Left ventricle myocardium inferior (tissue), 1 donor: ENCODE measurements at regions not wholly inside any gene's neighbourhood (a gene's known extent, or its start where the extent isn't known, plus 50 kb on each side); places are given as distances from the start of the nearest gene placed in this dataset.

Source experiments
- DNase-seq: peaks from one replicate; pipeline ENCODE4 v3.0.0-alpha.2; 2020
- H3K27ac ChIP-seq: fragments of 200-600 bp; replicated peaks from 2 replicates; pipeline ENCODE4 v1.8.0; 2021
- H3K27me3 ChIP-seq: fragments of 200-600 bp; 2 replicates; pipeline ENCODE4 v1.8.0; 2021; ENCODE audit warnings: low read depth
- H3K36me3 ChIP-seq: fragments of 200-600 bp; 2 replicates; pipeline ENCODE4 v1.8.0; 2021
- H3K4me1 ChIP-seq: fragments of 200-600 bp; 2 replicates; pipeline ENCODE4 v1.8.0; 2021
- H3K4me3 ChIP-seq: fragments of 200-600 bp; 2 replicates; pipeline ENCODE4 v1.8.0; 2021; ENCODE audit warnings: mild to moderate bottlenecking, moderate library complexity
- H3K9me3 ChIP-seq: fragments of 200-600 bp; replicated peaks from 2 replicates; pipeline ENCODE4 v1.8.0; 2021
- intact Hi-C: fragments of 100-400 bp; cut with micrococcal nuclease; formaldehyde crosslinking; loops from one replicate; pipeline ENCODE4 v1.11.0; 2022
- TF ChIP-seq, protein P1 (sequence below): fragments of 200-600 bp; IDR thresholded peaks from 2 replicates; pipeline ENCODE4 v1.8.0; 2021; ENCODE audit warnings: antibody characterized with exemption, mild to moderate bottlenecking, borderline replicate concordance
- donor health status: DM: no; HTN: yes; CAD: no; lungs with severe emphysema.

DNA sequence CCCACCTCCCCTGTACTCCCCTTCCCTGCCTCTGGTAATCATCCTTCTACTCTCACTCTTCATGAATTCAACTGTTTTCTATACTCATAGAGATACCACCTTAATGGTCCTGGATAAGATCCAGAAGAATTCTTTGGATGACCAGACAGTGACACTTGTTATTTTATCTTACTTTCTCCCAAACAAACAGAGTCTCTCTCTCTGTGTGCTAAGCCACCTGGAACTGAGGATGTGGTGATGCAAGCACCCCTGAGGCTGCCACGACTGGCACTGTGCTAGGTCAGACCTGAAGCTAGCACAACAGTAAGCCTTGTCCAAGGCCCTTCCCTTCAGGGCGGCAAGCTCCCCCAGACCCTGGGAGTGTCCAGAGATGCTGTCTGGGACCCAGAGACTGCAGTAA, 250.2 kb downstream of the C12orf50 start:
- TF ChIP-seq, protein P1, sequence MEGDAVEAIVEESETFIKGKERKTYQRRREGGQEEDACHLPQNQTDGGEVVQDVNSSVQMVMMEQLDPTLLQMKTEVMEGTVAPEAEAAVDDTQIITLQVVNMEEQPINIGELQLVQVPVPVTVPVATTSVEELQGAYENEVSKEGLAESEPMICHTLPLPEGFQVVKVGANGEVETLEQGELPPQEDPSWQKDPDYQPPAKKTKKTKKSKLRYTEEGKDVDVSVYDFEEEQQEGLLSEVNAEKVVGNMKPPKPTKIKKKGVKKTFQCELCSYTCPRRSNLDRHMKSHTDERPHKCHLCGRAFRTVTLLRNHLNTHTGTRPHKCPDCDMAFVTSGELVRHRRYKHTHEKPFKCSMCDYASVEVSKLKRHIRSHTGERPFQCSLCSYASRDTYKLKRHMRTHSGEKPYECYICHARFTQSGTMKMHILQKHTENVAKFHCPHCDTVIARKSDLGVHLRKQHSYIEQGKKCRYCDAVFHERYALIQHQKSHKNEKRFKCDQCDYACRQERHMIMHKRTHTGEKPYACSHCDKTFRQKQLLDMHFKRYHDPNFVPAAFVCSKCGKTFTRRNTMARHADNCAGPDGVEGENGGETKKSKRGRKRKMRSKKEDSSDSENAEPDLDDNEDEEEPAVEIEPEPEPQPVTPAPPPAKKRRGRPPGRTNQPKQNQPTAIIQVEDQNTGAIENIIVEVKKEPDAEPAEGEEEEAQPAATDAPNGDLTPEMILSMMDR, result no peak
- Histone ChIP-seq H3K4me1 (no peaks in the 10 kb centered on the region), H3K36me3 (no peaks in the 10 kb centered on the region), H3K4me3 (no peak overlapping the region), H3K27me3 (no peaks in the 10 kb centered on the region), H3K27ac (no peak overlapping the region), H3K9me3 (no peaks in the 10 kb centered on the region)
- intact Hi-C loops, result no loop called here
- no peak for DNase-seq

DNA sequence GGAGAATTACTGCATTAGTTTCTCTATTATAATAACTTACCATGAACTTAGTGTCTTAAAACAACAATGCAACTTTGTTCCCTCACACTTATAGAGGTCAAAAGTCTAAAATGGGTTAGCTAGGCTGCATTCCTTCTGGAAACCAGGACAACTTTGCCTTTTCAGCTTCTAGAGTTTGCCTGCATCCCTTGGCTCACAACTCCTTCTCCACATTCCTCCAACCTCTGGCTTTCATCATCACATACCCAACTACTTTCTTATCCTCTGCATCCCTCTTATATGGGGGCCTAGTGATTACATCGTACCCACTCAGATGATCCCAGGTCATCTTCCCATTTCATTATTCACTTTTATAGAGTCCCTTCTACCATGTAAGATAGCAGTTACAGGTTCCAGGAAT, 251.1 kb downstream of the C12orf50 start:
- H3K4me1 ChIP-seq, result no peaks in the 10 kb centered on the region
- no peaks in the 10 kb centered on the region for H3K36me3 ChIP-seq
- intact Hi-C loops, result no loop called here
- no peak for DNase-seq
- no peaks in the 10 kb centered on the region for H3K27me3 ChIP-seq
- H3K27ac ChIP-seq, result no peak overlapping the region
- no peaks in the 10 kb centered on the region for H3K9me3 ChIP-seq
- TF ChIP-seq, protein P1, result no peak
- no peak overlapping the region for H3K4me3 ChIP-seq

DNA sequence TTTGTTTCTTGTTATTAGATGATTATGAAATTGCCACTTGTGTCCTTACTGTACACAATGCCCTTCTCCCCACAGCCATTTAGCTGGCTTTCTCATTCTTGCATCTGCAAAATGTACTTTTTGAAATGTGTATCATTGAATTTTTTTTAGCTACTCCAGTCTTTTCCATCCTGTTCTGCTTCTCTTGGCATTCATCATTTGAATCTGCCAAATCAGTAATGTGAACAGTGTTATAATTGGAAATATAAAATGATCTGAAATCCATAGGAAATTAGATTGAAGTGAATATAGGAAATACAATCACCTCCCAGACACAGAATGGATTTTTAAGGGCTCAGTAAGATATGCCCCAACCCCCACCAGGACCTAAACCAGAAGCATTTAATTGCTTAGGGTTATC, 253.4 kb downstream of the C12orf50 start:
- Histone ChIP-seq H3K36me3 (no peaks in the 10 kb centered on the region), H3K27ac (no peak overlapping the region), H3K9me3 (no peaks in the 10 kb centered on the region), H3K4me1 (no peaks in the 10 kb centered on the region), H3K4me3 (no peak overlapping the region), H3K27me3 (no peaks in the 10 kb centered on the region)
- TF ChIP-seq, protein P1, result no peak
- DNase-seq, result no peak
- intact Hi-C loops, result no loop called here

DNA sequence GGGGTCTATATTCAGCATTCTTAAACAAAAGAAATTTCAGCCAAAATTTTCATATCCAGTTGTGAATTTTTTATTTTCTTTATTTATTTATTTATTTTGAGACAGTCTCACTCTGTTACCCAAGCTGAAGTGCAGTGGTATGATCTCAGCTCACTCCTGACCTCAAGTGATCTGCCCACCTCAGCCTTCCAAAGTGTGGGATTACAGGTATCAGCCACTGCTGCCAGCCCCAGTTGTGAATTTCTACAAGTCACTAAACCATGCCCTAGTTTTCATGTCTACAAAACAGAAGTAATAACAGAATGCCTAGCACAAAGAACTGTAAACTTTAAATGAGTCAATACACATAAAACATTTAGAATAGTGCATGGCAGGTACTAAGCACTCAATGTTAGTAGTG, 254.2 kb downstream of the C12orf50 start:
- Histone ChIP-seq H3K27me3 (no peaks in the 10 kb centered on the region), H3K4me1 (no peaks in the 10 kb centered on the region), H3K4me3 (no peak overlapping the region), H3K9me3 (no peaks in the 10 kb centered on the region), H3K36me3 (no peaks in the 10 kb centered on the region), H3K27ac (no peak overlapping the region)
- intact Hi-C loops, result no loop called here
- no peak for DNase-seq
- TF ChIP-seq, protein P1, result no peak

DNA sequence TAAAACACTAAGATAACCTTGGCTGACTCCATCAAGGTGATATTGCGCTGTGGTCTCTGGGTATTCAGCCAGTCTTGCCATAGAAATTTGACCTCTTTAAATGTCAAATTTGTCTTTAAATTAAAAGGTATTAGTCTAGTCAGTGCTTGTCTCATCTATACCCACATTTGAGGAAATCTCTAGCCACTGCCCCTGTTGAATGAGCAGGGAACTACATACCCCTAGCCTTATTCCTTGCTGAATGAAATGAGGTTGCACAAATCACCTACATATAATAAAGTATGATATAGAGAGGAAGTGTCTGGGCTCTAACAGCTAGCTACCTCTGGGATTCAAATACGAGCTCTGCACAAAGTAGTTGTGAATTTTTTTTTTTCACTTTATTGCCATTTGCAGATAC, 256.8 kb downstream of the C12orf50 start:
- no peaks in the 10 kb centered on the region for H3K36me3 ChIP-seq
- no peak overlapping the region for H3K4me3 ChIP-seq
- TF ChIP-seq, protein P1, result no peak
- no peaks in the 10 kb centered on the region for H3K9me3 ChIP-seq
- H3K27me3 ChIP-seq, result no peaks in the 10 kb centered on the region
- intact Hi-C loops, result no loop called here
- no peak overlapping the region for H3K27ac ChIP-seq
- no peaks in the 10 kb centered on the region for H3K4me1 ChIP-seq
- DNase-seq, result no peak
